ENCODE measurements at regions not wholly inside any gene's neighbourhood (a gene's known extent, or its start where the extent isn't known, plus 50 kb on each side); places are given as distances from the start of the nearest gene placed in this dataset.

DNA sequence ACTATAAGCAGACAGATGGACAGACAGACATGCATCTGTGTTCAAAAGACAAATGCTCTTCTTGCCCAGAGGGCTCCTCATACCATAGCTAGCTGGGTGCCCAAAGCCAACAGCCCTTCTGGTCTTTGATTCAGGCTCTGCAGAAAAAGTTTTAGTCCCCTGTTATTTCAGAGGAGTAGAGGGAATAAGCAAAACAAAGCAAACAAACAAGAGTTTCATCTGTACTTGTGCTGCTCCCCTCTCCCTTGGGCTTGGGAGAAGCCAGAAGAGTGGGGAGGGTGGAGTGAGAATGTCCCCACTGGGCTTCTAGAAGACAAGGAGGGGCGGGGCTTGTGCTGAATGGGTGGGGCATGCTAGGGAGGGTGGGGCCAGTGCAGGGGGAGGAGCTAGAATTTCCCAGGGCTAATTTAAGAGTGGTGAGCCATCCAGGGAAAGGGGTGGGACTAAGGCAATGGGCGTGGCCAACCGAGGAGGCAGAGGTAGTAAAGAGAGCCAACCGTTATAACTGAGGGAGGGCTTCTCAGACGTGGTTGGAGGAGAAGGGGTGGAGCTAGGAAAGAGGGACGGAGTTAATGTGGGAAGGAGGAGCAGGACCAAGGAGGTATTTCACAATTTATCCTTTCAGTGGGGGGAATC, 101.2 kb upstream of the MGMT start:
- no peak for DNase-seq

DNA sequence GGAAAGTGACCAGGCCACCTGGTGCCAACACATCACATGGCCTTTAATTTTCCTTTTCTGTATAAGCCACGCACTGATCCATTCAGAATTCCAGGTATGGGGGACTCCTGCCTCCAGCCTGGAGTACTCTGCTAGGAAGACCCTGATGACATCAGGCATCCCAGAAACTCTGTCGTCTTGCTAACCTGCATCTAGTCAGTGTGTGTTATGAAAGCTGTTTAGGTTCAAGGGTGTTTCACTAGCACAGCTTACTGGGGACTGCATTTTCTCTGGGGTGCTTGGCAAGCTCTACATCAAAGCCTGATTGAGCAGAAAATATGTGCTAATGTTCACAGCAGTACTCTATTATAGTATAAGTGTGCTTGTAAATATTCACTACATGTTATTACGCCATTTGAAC, 100.6 kb upstream of the MGMT start:
- no peak for DNase-seq

DNA sequence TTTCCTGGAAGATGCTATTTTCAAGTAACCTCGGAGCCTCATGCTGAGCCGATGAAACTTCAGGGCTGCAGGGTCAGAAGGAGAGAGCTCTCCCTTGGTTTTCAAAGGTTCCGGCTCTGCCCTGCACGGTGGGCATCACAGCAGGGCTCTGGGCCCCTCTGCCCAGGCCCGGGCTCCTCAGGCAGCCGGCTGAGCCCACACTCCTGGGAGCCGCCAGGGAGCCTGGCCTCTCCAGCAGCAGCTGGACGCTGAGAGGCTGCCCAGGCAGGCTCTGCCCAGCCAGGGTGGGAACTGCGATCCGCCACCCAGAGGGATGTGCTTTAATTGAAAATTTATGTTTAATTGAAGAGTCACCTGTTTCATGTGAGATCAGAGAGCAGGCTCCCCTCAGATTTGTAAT, 97.5 kb upstream of the MGMT start:
- no peak for DNase-seq

DNA sequence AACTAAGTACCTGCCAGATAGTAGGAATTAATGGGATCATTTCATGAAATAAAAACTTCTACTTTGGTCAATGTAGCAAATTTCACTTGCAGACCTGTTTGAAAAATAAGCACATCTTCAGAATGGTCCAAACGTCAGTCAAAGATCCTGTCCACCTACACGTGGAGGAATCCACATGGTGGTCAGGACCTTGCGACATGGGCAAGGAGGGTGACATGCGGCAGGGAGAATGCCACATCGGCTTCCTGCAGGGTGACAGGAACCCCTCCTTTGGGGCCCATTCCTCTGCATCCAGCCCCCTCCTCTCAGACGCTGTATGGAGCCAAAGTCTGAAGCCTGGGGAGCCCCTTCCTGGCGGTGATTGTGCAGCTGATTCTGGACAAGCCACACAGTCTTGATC, 95.5 kb upstream of the MGMT start:
- no peak for DNase-seq

DNA sequence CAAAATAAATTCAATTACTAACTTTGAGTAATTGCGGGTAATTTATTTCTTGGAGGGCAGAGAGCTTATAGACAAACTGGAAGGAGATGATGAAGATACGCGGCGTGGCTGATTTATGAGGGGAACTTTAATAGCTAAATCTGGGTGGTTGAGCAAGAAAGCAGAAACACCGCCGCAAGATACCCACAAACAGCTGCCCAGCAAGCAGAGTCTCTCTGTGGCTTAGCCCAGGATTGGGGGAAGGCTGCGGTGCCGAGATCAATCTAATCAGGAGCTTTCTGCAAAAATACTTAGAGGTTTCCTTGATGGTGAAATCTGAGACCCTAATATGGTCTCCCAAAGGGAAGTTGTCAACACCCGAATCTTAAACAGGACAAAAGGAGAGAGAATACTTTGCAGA, 94.9 kb upstream of the MGMT start:
- DNase-seq = no peak

DNA sequence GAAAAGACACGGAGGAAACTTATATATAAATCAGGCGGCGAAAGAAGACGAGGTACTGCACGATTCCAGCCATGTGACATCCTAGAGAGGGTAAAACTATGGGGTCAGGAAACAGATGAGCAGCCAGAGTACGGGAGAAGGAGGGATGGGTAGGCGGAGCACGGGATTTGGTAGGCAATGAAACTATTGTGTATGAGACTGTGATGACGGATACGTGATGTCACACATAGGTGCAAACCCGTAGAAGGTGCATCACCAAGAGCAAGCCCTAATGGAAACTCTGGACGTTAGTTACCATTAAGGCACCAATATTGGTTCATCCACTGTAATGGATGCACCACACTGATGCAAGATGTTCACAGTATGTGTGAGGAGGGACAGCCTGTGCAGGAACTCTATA, 93.8 kb upstream of the MGMT start:
- no peak for DNase-seq

DNA sequence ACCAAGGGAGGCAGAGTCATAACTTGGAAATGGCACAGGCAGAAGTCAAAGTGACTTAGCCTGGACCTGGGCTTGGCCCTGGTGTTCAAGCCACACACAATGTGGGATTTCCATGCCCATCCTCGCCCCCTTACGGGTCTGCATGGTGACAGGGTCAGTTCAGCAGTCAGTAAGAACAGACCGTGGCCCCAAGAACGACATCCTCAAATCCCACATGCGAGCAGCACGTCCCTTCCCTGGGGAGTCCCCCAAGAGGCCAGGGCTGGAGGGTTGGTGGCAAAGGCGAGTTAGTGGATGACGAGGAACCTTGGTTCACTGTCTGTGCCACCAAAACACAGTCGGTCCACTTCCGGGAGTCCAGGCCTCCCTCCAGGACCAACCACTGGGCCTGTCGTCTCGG, 93.3 kb upstream of the MGMT start:
- DNase-seq = no peak

DNA sequence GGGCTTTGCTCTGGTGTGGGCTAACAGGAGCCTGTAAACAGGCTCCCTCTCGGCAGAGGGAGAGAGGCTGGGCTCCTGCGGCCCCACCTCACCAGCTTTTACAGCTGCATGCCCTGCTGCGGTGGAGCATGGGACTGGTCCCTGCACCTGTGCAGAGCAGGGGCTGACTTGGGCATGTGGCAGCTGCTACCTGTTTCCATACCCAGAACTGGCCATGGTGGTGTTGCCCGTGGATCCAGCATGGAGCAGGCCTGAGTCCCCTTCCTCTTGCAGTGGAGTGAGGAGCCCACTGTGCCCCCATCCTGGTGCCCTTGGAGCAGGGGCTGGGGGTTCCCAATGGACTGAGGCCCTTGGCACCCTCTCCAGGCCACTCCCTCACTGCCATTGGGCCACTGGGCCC, 91.9 kb upstream of the MGMT start:
- no peak for DNase-seq

DNA sequence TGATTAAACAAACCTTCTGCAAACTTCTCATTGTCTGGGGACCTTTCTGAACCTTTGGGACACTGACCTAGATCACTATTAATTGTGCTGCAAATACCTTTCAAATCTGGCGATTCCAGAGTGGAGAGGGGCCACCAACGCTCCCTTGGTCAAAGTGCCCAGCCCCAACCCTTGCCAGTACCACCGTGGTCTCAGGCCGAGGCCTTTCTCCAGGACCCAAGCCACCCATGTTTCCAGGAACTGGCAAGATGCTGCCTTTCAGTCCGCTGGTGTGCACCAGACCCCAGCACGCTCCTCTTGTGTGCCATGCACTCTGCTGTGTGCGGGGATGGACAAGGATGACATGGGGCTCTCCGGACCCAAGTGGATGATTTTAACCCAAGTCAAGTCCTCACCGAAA, 91.1 kb upstream of the MGMT start:
- no peak for DNase-seq

DNA sequence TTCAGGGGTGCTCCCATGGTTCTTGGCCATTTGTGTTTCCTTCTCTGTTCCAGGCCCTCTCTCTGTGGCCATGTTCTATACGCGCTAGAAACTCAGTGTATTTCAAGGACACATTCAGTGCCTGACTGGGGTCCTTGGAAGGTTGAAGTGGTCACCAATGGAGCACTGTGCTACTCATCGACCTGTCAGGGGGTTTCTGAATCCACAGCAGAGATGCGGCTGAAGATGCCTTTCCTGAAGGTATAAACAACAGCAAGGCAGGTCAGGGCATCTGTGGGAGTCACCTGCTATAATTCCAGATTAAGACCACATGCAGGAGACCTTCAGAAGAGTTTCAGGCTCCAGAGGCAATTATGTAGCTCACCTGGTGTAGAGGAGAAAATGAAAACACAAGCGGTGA, 86.8 kb upstream of the MGMT start:
- DNase-seq = no peak

DNA sequence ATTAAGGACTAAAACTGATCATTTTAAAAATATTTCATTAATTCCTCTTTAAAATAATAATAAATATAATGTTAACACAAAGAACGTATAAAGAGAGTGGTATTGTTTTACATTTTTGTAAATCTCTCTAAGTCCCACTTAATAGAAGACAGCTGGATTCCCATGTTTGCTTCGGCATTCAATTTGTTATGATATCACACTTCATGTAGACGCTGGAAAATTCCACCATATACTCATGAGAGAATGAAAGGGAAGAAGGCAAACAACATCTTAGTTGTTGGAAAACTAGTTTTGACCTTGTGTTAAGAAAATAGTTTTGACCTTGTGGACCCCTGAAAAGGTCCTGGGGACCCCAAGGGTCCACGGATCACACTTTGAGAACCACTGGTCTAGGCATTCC, 85.3 kb upstream of the MGMT start:
- no peak for DNase-seq

DNA sequence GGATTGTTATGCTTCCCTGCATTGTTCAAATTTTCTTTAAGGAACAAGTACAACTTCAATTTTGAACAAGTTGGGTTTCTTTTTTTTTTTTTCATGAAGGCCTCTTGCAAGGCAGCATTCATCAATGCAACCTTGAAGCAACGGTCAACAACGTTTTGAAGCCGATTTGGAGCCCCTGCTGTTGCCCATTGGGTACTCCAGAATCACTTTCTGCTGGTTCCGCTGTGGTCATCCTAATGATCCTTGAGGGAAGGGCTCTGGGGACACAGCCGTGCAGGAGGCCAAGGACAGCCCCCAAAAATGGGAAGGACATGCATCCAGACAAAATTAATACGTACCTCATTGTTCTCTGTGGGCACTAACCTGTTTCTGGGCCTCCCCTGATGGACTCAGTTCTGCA, 84.6 kb upstream of the MGMT start:
- no peak for DNase-seq

DNA sequence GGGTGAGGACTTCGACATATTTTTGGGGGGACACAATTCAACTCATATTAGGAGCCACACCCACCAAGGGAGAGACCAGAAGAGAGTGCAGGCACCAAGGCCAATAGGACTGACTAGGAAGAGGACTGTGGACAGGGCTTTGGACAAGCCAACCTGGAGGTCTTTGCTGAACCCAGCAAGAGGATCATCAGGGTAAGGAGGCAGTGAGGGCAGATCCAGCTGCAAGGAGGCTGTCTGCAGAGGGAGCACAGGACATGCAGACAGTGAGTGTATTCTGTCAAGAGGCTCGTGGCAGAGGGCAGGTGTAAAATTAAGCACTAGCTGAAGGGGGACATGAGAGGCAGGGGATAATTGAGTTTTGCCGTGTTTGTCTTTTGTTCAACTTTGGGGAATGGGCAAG, 83.4 kb upstream of the MGMT start:
- no peak for DNase-seq

DNA sequence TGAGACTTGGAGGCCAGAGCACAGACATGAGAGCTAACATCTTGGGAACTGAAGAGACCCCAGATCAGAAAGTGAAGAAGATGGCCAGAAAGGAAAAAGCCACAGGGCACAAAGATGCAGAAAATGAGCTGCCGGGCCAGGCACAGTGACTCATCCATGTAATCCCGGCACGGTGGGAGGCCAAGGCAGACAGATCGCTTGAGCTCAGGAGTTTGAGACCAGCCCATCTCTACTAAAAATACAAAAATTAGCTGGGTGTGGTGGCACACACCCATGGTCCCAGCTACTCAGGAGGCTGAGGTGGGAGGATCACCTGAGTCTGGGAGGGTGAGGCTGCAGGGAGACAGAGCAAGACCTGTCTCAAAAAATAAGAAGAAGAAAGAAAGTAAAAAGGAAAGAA, 81.4 kb upstream of the MGMT start:
- DNase-seq = no peak

DNA sequence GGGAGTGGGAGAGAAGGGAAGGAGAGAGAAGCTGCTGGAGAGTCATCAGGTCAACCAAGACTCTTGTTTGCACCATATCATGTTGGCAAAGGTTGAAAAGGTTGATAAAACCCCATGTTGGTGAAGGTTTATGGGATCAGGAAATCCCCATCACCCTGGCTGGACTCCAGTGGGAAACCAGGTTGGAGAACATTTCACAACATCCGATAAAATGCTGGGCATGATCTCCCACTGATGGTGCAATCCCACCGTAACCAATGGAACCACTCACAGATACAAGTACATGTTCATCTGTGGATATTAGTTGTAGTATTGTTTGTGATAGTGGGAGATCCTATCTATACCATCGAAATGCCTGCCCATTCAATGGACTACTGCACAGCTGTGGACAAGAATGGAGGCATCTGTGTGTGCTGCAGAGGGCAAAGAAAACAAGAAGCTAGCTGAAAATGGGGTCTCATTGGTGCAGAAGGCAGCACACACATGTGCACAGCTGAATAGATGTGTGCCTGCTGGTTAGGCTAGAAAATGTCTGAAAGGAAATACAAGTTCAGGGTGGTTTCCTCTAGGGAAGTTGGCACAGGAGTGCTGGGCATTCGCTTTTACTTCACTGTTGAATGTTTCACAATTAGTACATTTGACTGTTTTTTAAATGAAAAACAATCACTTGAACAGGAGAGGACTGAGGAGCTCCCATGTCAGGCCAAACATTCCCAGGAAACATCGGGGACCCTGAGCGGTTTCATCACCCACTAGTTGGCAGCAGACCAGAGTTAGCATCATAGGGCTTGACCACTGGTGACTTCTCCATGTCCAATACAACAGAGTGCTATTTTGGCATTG, 80.4 kb upstream of the MGMT start:
- DNase-seq = no peak

DNA sequence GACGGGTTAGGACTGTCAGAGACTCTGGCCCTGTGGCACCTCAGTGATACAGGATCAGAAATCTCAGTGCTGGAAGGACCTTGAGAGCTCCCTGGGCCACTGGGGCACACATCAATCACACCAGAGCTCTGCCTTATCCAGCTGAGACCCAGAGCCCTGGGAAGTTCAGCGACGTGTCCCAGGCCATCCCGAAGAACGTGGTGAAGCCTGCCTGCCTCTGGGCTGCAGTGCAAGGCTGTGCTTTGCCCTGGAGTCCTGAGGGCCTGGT, 79.8 kb upstream of the MGMT start:
- no peak for DNase-seq

DNA sequence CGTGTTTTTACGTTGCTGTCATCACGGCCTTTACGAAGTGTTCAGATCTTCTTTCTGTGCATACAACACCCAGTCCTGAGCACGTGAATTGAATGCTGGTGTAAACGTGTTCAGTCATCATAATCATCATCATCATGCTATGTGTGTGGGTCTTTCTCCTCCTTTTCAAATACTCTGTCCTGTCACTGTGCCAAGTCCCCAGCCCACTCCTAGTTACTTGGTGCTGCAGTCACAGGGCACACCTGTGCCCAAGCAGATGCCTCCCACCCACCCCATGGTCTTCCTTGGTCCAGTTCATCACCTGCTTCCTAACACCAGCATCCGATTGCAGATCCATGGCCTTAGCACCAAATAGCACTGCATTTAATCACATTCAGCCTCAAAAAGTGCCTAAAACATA, 78.6 kb upstream of the MGMT start:
- no peak for DNase-seq

DNA sequence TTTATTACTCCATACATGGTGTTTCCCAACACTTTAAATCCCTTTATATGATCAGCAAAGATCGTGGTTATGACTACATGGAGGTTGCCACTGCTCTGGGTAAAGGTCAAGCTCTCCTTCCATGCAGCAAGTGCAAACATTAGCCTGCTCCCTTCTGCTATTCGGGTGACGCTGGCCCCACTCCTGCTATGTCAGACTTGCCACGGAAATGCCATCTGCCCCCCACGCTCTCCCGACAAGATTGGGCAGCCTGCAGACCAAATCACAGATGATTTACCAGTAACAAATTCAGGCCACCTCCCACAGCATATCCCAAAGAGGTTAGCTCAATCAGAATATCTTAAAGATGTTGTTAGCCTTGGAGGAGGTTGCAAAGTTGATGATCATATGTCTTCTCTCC, 77.8 kb upstream of the MGMT start:
- no peak for DNase-seq

DNA sequence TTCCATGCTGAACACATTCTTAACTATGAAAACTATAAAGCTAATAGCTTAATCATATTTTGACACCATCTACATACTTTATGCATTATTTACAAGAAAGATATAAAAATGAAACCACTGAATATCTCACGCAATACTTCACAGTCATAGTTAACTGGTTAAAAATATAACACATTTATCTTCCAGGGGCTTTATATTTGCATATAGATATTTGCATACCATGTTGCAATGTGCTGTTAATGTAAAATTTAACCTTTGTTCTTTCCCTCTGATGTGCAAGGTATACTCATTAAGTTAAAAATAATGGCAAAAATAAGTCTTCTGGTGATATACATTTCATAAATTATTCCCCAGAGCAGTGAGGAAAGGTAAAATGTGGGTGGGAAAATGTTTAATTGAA, 76.9 kb upstream of the MGMT start:
- DNase-seq = no peak

DNA sequence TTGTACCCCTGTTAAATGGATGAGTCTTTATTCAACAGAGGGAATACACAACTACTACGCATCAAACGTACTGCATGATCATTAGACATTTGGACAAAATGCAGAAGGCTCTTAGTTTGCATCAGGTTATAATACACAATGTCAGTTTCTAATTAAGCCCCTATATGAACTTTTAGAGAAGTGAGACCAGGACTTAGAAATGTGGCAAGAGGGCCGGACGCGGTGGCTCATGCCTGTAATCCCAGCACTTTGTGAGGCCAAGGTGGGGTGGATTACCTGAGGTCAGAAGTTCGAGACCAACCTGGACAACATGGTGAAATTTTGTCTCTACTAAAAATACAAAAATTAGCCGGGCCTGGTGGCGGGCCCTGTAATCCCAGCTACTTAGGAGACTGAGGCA, 76.3 kb upstream of the MGMT start:
- no peak for DNase-seq

DNA sequence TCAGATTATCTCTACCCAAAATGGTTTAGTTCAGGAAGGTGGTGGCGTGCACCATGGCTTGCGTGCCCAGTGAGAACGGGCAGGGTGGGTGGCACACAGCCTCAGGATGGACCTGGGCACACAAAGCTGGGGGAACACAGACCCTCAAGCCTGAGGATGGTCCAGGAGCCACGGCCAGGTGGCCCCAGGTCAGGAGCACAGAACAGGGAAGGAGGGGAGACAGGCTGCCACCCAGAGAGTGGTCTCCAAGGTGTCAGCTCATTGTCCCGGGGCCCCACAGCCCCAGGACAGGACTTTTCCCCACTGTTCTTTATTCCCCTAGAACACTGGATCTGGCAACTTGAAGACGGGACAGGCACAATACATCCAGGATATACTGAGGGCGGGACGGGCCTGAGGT, 75.6 kb upstream of the MGMT start:
- DNase-seq = no peak

DNA sequence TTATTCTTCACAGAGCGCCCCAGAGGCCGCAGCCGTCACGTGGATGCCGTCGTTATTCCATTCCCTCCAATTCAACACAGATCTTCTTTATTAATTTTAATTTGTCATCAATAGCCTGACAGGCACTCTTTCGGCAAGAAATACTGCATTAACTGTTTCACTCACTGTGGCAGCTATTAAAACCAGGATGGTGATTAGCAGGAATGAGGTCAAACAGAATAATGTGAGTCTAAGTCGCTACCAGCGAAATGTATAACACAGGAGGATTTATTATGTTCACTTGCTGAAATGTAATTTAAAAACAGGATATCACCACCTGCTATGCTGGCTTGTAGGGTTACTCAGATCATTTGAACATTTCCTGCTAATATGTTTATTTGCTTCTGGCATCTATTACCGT, 74.2 kb upstream of the MGMT start:
- no peak for DNase-seq

DNA sequence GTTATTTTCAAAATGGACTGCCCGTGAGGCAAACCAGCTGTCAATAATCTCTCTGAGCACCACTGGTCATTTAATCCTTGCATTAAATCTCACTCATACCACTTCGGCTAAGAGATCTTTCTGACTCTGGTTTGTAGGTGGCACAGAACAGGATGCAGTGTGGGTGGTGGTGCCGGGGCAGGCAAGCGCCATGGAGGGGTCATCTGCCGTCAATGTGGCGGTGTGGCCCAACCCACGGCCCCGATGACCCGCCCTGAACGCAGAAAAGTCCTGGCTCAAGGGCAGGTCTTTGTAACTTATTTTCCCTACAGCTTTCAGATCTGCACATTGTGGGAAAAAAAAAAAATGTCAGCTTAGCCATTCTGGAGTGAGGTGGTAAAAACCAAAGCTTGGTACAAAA, 73.2 kb upstream of the MGMT start:
- DNase-seq = no peak

DNA sequence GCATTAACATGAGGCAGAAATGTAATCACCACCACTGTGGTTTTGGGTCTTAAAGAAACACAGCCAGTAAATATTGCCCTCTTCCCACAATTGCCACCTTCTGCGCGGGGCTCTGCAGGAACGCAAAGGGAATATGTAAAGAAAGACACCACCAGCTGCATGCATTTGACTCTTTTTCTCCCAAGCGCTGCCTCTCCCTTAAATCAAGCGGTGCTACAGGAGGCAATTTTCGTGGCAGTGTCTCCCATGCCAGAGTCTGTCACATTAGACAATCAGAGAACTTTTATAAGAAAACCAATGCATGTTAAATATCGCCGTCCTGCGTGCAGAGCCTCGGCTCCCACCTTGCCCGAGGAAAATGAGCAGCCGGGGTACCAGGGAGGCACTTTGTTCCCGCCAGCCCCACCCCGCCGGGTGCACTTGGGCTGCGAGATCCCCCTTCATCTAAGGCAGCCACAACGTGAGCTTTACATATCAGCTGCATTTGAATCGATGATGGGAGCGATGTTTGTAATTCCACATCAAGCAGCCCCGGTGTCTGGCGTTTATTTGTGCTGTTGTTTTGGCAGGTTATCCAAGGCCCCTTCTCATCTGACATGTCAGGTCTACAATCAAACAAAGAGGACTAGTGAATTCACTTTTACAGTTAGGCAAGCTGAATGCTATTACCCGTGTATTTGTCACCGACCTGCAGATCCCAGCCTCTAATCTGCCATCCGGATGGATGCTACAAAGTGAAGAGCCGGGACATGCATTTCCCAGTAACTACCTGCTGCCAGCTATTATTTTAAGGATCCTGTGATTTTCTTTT, 72.3 kb upstream of the MGMT start:
- no peak for DNase-seq

All from CD4-positive, alpha-beta T cell treated with Interleukin-4 for 1 hour (primary cell).